ENCODE measurements at regions not wholly inside any gene's neighbourhood (a gene's known extent, or its start where the extent isn't known, plus 50 kb on each side); places are given as distances from the start of the nearest gene placed in this dataset.

DNA sequence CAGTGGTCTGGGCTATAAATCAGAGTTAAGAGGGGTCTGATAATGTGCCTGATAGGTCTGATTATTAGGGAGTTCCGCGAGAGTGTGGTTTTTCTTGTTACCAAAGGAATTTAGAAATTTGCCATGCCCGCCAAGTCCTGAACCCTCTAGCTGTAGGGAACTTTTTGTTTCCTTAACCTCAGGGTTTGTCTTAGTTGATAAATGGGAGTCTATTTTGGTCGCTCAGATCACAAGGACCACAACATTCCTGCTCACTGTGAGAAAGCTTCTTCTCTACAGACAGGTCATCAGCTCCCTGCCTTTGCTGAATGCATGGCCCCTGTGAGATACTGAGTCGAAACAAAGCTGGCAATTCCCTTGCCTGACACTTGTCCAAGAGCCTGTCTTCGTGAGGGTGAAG, 497.8 kb downstream of the HS3ST4 start:
- DNase-seq (ENCODE audit: low read depth), result no peak

- DNase-seq (ENCODE audit: low read depth), result no peak
Observed at GRCh38 chr16:26194526-26194925, 502.8 kb downstream of the HS3ST4 start.

DNA sequence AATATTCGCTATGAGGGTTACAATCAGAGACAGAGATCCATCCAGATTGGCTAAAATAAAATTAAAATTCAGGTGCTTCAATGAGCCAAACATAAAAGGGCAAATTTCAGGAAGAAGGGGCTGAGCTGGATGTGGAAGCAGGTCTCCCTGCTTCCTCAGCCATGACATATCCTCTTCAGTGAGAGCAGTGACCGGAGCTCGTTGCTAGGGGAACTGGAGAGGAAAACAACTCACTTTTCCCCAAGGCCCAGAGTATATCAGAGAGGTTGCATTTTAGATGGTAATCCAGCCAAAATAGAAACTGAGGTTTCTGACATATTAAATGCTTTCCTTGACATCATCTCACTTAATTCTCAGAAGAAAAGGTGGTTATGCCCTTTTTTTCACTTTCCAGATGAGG, 503.5 kb downstream of the HS3ST4 start:
- no peak for DNase-seq (ENCODE audit: low read depth)

- DNase-seq (ENCODE audit: low read depth), result no peak
Observed at GRCh38 chr16:26196310-26196709, 504.6 kb downstream of the HS3ST4 start.

DNA sequence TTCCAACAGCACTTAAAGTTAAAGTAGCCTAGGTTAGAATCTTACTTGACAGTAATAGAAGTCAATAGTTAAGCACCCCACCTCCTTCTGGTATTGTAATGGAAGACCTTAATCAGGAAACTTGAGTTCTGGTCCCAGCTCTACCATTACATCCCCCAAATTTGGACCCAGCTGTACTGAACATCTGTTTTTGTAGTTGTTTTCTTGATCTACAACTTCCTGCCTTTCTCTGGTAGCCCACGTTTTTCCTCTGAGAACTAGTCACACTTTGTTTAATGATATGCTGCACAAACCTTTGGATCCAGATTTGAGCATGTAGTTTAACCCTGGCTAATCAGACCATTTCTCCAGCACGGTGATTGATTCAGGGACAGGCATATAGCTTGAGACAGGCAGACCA, 505.0 kb downstream of the HS3ST4 start:
- no peak for DNase-seq (ENCODE audit: low read depth)

DNA sequence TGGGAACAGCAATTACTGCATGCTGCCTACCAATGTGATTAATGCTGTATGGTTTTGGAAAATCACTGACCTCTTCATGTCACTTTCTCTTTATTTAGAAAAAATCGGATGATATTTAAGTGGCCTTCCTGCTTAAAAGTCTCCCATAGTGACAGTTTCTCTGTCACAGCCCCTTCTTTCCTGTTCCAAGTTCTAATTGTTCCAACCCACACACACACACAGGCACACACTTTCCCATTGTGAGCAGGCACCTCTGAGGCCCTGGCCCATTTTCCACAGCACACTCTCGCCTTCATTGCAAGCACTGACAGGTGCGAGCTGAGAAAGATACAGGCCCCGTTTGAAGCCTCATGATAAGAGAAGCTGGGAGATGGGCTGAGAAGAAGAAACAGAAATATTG, 505.9 kb downstream of the HS3ST4 start:
- no peak for DNase-seq (ENCODE audit: low read depth)

GRCh38 chr16:26198221-26198620, 506.5 kb downstream of the HS3ST4 start:
- DNase-seq (ENCODE audit: low read depth), result no peak

GRCh38 chr16:26204138-26204537, 512.4 kb downstream of the HS3ST4 start:
- no peak for DNase-seq (ENCODE audit: low read depth)

- no peak for DNase-seq (ENCODE audit: low read depth)
Observed at GRCh38 chr16:26211542-26211941, 519.8 kb downstream of the HS3ST4 start.

GRCh38 chr16:26212599-26212998, 520.8 kb downstream of the HS3ST4 start:
- DNase-seq (ENCODE audit: low read depth), result no peak

DNA sequence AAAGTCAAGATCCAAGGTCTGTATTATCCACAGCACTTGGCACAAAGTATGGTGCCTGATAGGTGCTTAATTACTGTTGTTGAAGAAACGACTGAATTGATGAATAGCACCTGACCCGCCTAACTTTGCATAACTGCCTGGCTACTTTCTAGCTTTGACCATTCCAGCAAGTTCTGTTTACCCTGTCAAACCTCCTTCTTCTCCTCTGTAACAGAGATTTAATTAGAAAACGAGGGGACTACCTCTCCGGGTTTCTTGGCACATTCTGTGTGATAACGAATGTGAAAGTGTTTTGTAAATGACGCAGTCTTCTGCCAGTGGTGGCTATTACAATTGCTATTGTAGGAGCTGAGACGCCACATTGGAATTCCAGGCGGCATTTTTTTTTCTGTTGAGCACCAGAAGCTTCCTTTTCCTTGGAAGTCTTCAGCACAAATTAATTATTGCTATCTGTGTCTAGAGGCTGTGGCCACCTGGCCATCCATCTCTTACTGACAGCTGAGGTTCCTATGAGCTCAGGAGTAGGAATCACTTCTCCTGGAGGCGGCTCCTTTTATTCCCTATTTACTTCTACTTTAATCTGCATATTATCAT, 522.9 kb downstream of the HS3ST4 start:
- no peak for DNase-seq (ENCODE audit: low read depth)

DNA sequence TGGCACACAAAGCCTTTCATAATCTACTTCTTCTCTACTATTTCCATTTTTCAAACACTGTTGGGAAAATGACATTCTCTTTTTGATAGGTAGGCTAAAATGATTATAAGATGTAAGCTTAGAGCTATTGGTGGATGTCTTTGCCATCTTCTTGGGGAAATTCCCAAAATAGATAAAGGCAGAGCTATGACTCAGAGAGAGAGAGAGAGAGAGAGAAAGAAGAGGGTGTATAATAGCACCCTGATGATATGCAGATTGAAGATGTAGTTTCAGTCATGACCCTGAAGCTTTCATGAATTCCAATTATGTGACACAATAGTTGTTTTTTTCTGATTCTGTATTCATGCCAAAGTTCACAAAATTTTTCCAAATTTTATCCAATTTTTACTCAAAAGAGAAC, 529.1 kb downstream of the HS3ST4 start:
- no peak for DNase-seq (ENCODE audit: low read depth)

DNA sequence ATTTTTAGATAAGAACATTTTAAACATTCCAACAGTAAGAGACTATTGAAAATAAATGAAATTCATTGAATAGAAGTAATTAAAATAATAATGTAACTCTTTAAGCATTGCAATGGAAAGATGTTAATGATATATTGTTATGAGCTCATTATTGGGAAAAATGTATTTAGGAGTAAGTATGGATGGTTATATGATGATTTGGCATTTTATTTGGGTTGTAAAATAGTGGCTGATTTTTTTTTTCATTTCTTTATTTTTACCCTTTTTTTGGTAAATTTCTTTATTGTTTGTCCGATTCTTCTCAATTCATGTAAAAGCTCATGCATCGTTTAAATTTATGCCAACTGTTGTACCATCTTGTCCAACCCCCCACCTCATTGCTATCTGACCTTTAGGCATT, 539.9 kb downstream of the HS3ST4 start:
- DNase-seq (ENCODE audit: low read depth), result no peak

GRCh38 chr16:26240807-26241206, 549.0 kb downstream of the HS3ST4 start:
- DNase-seq (ENCODE audit: low read depth), result no peak

DNA sequence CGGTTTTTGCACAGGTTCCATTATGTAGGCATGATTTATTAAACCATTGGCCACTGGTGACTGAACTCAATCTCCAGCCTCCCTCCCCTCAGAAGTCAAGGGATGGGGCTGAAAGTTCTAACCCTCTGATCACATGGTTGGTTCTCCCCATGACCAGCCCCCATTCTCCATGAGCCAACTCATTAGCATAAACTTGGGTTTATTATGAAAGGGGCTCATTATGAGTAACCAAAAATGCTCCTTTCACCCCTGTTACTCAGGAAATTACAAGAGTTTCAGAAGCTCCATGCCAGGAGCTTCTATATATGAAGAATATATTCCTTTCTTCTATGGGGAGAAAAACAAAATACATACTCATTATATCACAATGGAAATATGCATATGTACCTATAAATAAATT, 555.3 kb downstream of the HS3ST4 start:
- no peak for DNase-seq (ENCODE audit: low read depth)

DNA sequence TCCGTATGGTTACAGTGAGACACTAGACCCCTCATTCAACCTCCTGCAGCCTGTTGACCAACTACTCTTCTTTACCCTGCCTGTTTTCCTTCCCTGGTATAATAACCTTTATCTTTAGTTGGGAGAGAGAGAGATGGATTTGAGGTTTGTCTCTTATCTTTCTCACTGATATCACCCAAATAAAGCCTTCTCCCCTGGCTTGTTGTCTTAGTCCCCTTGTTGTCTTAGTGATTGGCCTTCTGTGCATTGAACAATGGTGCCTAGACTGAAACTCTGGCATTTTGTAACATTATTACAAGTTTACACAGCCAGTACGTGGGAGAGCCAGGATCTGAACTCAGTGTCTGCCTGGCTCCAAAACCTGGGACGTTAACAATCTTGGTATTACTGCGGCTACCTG, 560.8 kb downstream of the HS3ST4 start:
- DNase-seq (ENCODE audit: low read depth), result no peak

GRCh38 chr16:26261621-26262020, 569.9 kb downstream of the HS3ST4 start:
- DNase-seq (ENCODE audit: low read depth), result no peak

DNA sequence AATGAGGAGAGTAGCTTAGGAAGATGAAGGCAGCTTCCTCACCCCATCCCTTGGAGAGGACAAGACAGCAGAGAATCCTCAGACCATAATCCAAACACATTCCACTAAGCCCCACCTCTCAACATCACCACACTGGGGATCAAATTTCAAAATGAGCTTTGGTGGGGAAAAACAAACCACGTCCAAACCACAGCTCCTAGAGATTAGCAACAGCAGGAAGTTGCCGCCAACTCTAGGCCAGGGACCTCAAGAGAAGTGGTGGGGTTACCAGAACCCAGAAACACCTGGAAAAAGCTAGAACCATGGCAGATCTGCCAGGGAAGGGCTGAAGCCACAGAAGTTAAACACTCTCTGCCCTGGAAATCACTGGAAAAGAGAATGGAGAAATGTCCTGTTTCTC, 571.6 kb downstream of the HS3ST4 start:
- no peak for DNase-seq (ENCODE audit: low read depth)

GRCh38 chr16:26267641-26268040, 575.9 kb downstream of the HS3ST4 start:
- DNase-seq (ENCODE audit: low read depth), result no peak

DNA sequence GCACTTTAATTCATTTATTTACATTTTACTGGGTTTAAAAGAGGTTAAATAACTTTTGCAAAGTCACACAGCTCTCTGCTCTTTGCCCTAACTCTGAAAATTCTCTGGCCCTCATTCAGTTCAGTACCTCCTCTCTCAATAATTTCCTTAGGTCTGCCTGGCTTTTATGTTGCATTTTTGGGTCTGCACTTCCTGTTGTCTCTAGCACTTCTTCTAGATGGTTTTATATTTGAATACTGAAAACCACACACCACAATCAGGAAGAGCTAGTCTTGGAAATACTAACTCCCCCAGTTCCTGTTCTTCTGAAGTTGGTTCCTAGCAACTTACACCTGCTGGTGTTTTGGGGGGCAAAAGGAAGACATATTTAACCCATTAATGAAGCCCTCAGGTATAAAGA, 577.9 kb downstream of the HS3ST4 start:
- no peak for DNase-seq (ENCODE audit: low read depth)

- DNase-seq (ENCODE audit: low read depth), result no peak
Observed at GRCh38 chr16:26273607-26274006, 581.8 kb downstream of the HS3ST4 start.

- DNase-seq (ENCODE audit: low read depth), result no peak
Observed at GRCh38 chr16:26275021-26275590, 583.3 kb downstream of the HS3ST4 start.

GRCh38 chr16:26276289-26276688, 584.5 kb downstream of the HS3ST4 start:
- no peak for DNase-seq (ENCODE audit: low read depth)

Data from LHCN-M2 (cell line).